GM20000 (cell line): ENCODE measurements at regions not wholly inside any gene's neighbourhood (a gene's known extent, or its start where the extent isn't known, plus 50 kb on each side); places are given as distances from the start of the nearest gene placed in this dataset.
"Not testable (repeated sequence)": the region's sequence is repeated elsewhere in the genome, so short reads cannot be mapped to it uniquely, and the experiment has no call there.

Experiments
- DNase-seq: peaks from one replicate; pipeline ENCODE4 v3.0.0; 2012; ENCODE audit warnings: low spot score
- CTCF ChIP-seq: IDR thresholded peaks from 2 replicates; pipeline ENCODE4 v1.5.1; 2012; ENCODE audit warnings: mild to moderate bottlenecking, control low read depth; ENCODE audit errors: extremely low read depth, missing control alignments

- no peak for DNase-seq
- no peak for TF ChIP-seq CTCF
Measured at GRCh38 chrX:25130619-25131018, 114.9 kb upstream of the ARX start.

- DNase-seq = no peak
Measured at GRCh38 chrX:25125483-25125882, 109.7 kb upstream of the ARX start.

GRCh38 chrX:25124391-25124790 lies 108.6 kb upstream of the ARX start:
- no peak for TF ChIP-seq CTCF
- DNase-seq = no peak

More at GRCh38 chrX:25125483-25125882, 109.7 kb upstream of the ARX start:
- TF ChIP-seq CTCF = no peak

- DNase-seq = no peak
- no peak for TF ChIP-seq CTCF
Measured at GRCh38 chrX:25112156-25112555, 96.4 kb upstream of the ARX start.

GRCh38 chrX:25108481-25108880 lies 92.7 kb upstream of the ARX start:
- no peak for DNase-seq

GRCh38 chrX:25105221-25105620 lies 89.5 kb upstream of the ARX start:
- no peak for TF ChIP-seq CTCF
- no peak for DNase-seq

More at GRCh38 chrX:25108481-25108880, 92.7 kb upstream of the ARX start:
- no peak for TF ChIP-seq CTCF

GRCh38 chrX:25096522-25097045 lies 80.8 kb upstream of the ARX start:
- DNase-seq = no peak
- no peak for TF ChIP-seq CTCF

- not testable (repeated sequence) for DNase-seq
Measured at GRCh38 chrX:25091152-25091551, 75.4 kb upstream of the ARX start.
